NCI-H2107 treated with DMSO at 0.1 percent for 48 hours (cell line): ENCODE measurements at regions not wholly inside any gene's neighbourhood (a gene's known extent, or its start where the extent isn't known, plus 50 kb on each side); places are given as distances from the start of the nearest gene placed in this dataset.
"Not testable (repeated sequence)": the region's sequence is repeated elsewhere in the genome, so short reads cannot be mapped to it uniquely, and the experiment has no call there.

ENCODE experiments used
- DNase-seq: peaks from one replicate; lab custom pipeline; 2025; ENCODE audit not compliant: unreplicated experiment; lab: John Stamatoyannopoulos, UW

GRCh38 chr1:208344202-208344857, 100.1 kb upstream of the PLXNA2 start:
- no peak for DNase-seq

- DNase-seq = no peak
These were observed 103.0 kb upstream of the PLXNA2 start for GRCh38 chr1:208347191-208347590.

GRCh38 chr1:208349694-208350330, 105.6 kb upstream of the PLXNA2 start:
- DNase-seq = peak; percentile 53

GRCh38 chr1:208350815-208351214, 106.6 kb upstream of the PLXNA2 start:
- no peak for DNase-seq

GRCh38 chr1:208351838-208352237, 107.7 kb upstream of the PLXNA2 start:
- no peak for DNase-seq

- DNase-seq = not testable (repeated sequence)
These were observed 109.6 kb upstream of the PLXNA2 start for GRCh38 chr1:208353797-208354196.

- DNase-seq = no peak
These were observed 113.7 kb upstream of the PLXNA2 start for GRCh38 chr1:208357644-208358507.

GRCh38 chr1:208358651-208359050, 114.5 kb upstream of the PLXNA2 start:
- DNase-seq = no peak

GRCh38 chr1:208362011-208362410, 117.8 kb upstream of the PLXNA2 start:
- no peak for DNase-seq

- no peak for DNase-seq
These were observed 122.4 kb upstream of the PLXNA2 start for GRCh38 chr1:208366559-208366958.

GRCh38 chr1:208369045-208369444, 124.9 kb upstream of the PLXNA2 start:
- DNase-seq = no peak

GRCh38 chr1:208369658-208370057, 125.5 kb upstream of the PLXNA2 start:
- peak; percentile 96 for DNase-seq

GRCh38 chr1:208374391-208374941, 130.3 kb upstream of the PLXNA2 start:
- no peak for DNase-seq

GRCh38 chr1:208381481-208381880, 137.3 kb upstream of the PLXNA2 start:
- no peak for DNase-seq

GRCh38 chr1:208387908-208388811, 144.0 kb upstream of the PLXNA2 start:
- DNase-seq = no peak

- DNase-seq = no peak
These were observed 149.2 kb upstream of the PLXNA2 start for GRCh38 chr1:208393416-208393815.

- DNase-seq = no peak
These were observed 149.6 kb upstream of the PLXNA2 start for GRCh38 chr1:208393826-208394225.

- DNase-seq = no peak
These were observed 153.1 kb upstream of the PLXNA2 start for GRCh38 chr1:208397286-208397685.

GRCh38 chr1:208405014-208405413, 160.8 kb upstream of the PLXNA2 start:
- no peak for DNase-seq

GRCh38 chr1:208409176-208409575, 165.0 kb upstream of the PLXNA2 start:
- DNase-seq = no peak

- no peak for DNase-seq
These were observed 166.2 kb upstream of the PLXNA2 start for GRCh38 chr1:208410409-208410808.
